IMR-90 (cell line): ENCODE measurements at regions not wholly inside any gene's neighbourhood (a gene's known extent, or its start where the extent isn't known, plus 50 kb on each side); places are given as distances from the start of the nearest gene placed in this dataset.

ENCODE experiments used
- ATAC-seq: fragments of 200-7000 bp; cut with Tn5 transposase; 2 replicates; pipeline ENCODE4 v1.9.1; 2020; ENCODE audit warnings: low read depth, mild to moderate bottlenecking, moderate library complexity
- BruUV-seq: library from RNA; stranded (reverse); fragments of 400-500 nt; replicated peaks from 2 replicates; lab custom pipeline; 2021; lab: Mats Ljungman, UMichigan
- CTCF ChIA-PET: fragments of 300-600 bp; formaldehyde crosslinking; extraction: SDS; loops from one replicate; lab custom pipeline; 2021; ENCODE audit warnings: antibody characterized with exemption; lab: Yijun Ruan, JAX
- POLR2A ChIA-PET: fragments of 300-600 bp; sonication (Branson Sonifier 250); formaldehyde crosslinking; loops from one replicate; lab custom pipeline; 2022; ENCODE audit warnings: antibody characterized with exemption; ENCODE audit not compliant: unreplicated experiment; lab: Charles Lee
- DNase-seq: peaks from one replicate; pipeline ENCODE4 v3.0.0; 2013
- H2AFZ ChIP-seq: replicated peaks from 2 replicates; pipeline ENCODE3; 2013; ENCODE audit warnings: low read length, mild to moderate bottlenecking; ENCODE audit not compliant: poor library complexity
- H2AK5ac ChIP-seq: 2 replicates; pipeline ENCODE4 v1.6.1; 2013; ENCODE audit warnings: low read depth, low read length, inconsistent platforms
- H2AK9ac ChIP-seq: replicated peaks from 2 replicates; pipeline ENCODE3; 2013; ENCODE audit warnings: mild to moderate bottlenecking, low read depth, low read length, moderate library complexity; ENCODE audit not compliant: poor library complexity
- H2BK120ac ChIP-seq: 2 replicates; pipeline ENCODE4 v1.6.1; 2013; ENCODE audit warnings: low read depth, low read length, inconsistent platforms
- H2BK15ac ChIP-seq: 3 replicates; pipeline ENCODE4 v1.6.1; 2013; ENCODE audit warnings: low read depth, low read length, inconsistent platforms
- H2BK20ac ChIP-seq: 2 replicates; pipeline ENCODE4 v1.6.1; 2013; ENCODE audit warnings: low read depth, mild to moderate bottlenecking, inconsistent platforms, low read length, moderate library complexity
- H2BK5ac ChIP-seq: 2 replicates; pipeline ENCODE4 v1.6.1; 2013; ENCODE audit warnings: mild to moderate bottlenecking, low read depth, low read length, inconsistent platforms; ENCODE audit not compliant: poor library complexity, severe bottlenecking
- H3K14ac ChIP-seq: replicated peaks from 2 replicates; pipeline ENCODE4 v1.6.1; 2013; ENCODE audit warnings: low read depth, low read length, inconsistent platforms
- H3K18ac ChIP-seq: 2 replicates; pipeline ENCODE4 v1.6.1; 2013; ENCODE audit warnings: low read depth, low read length, control low read depth
- H3K23ac ChIP-seq: 2 replicates; pipeline ENCODE4 v1.6.1; 2013; ENCODE audit warnings: low read depth, low read length, inconsistent platforms
- H3K27ac ChIP-seq: 2 replicates; pipeline ENCODE4 v1.5.1; 2013; ENCODE audit warnings: mild to moderate bottlenecking, control low read depth, low read length; ENCODE audit not compliant: insufficient read depth
- H3K27me3 ChIP-seq: 2 replicates; pipeline ENCODE4 v1.6.1; 2013; ENCODE audit warnings: low read length; ENCODE audit not compliant: control insufficient read depth, insufficient read depth
- H3K36me3 ChIP-seq: 2 replicates; pipeline ENCODE4 v1.6.1; 2013; ENCODE audit warnings: low read length, mixed read lengths; ENCODE audit not compliant: control insufficient read depth, insufficient read depth
- H3K4ac ChIP-seq: 2 replicates; pipeline ENCODE4 v1.6.1; 2013; ENCODE audit warnings: low read depth, low read length, inconsistent platforms
- H3K4me1 ChIP-seq: 2 replicates; pipeline ENCODE4 v1.6.1; 2013; ENCODE audit warnings: low read length, mixed read lengths; ENCODE audit not compliant: control insufficient read depth, insufficient read depth
- H3K4me2 ChIP-seq: 2 replicates; pipeline ENCODE4 v1.6.1; 2013; ENCODE audit warnings: low read depth, mild to moderate bottlenecking, control low read depth, low read length, moderate library complexity
- H3K4me3 ChIP-seq: 2 replicates; pipeline ENCODE4 v1.5.1; 2013; ENCODE audit warnings: low read depth, mild to moderate bottlenecking, control low read depth, low read length, moderate library complexity; ENCODE audit not compliant: insufficient read depth
- H3K56ac ChIP-seq: 2 replicates; pipeline ENCODE4 v1.6.1; 2013; ENCODE audit warnings: low read length, inconsistent platforms; ENCODE audit not compliant: insufficient read depth; ENCODE audit errors: extremely low read depth
- H3K79me1 ChIP-seq, 2 experiments: 2 replicates each; pipeline ENCODE4 v1.6.1; 2013; ENCODE audit warnings: low read length in 2 of 2, inconsistent platforms in 1 of 2, low read depth in 1 of 2
- H3K9ac ChIP-seq: 2 replicates; pipeline ENCODE4 v1.6.1; 2013; ENCODE audit warnings: low read depth, low read length, control low read depth
- H3K9me1 ChIP-seq: 2 replicates; pipeline ENCODE4 v1.6.1; 2013; ENCODE audit warnings: low read length, inconsistent platforms; ENCODE audit not compliant: insufficient read depth
- H3K9me3 ChIP-seq: 2 replicates; pipeline ENCODE4 v1.6.1; 2013; ENCODE audit warnings: low read length; ENCODE audit not compliant: control insufficient read depth, insufficient read depth
- H4K20me1 ChIP-seq: 2 replicates; pipeline ENCODE4 v1.6.1; 2013; ENCODE audit warnings: low read length, inconsistent platforms; ENCODE audit not compliant: insufficient read depth
- H4K5ac ChIP-seq: 2 replicates; pipeline ENCODE4 v1.6.1; 2013; ENCODE audit warnings: mild to moderate bottlenecking, low read depth, low read length, control low read depth
- H4K8ac ChIP-seq, 2 experiments: 2 replicates each; pipeline ENCODE4 v1.6.1; 2013; ENCODE audit warnings: low read depth in 2 of 2, low read length in 2 of 2, control low read depth in 1 of 2, inconsistent platforms in 1 of 2
- H4K91ac ChIP-seq: 2 replicates; pipeline ENCODE4 v1.6.1; 2013; ENCODE audit warnings: low read depth, low read length, inconsistent platforms; ENCODE audit not compliant: insufficient read depth
- BHLHE40 ChIP-seq: fragments of 150-350 bp; IDR thresholded peaks from 2 replicates; pipeline ENCODE4 v1.6.1; 2016; ENCODE audit warnings: mild to moderate bottlenecking, low read depth, low read length
- MAFK ChIP-seq: IDR thresholded peaks from 2 replicates; pipeline ENCODE4 v1.6.1; 2012; ENCODE audit warnings: low read depth, low read length, improper control_type of control experiment
- POLR2A ChIP-seq: IDR thresholded peaks from 2 replicates; pipeline ENCODE4 v1.6.1; 2012; ENCODE audit warnings: mild to moderate bottlenecking, low read depth, low read length
- RCOR1 ChIP-seq: IDR thresholded peaks from 2 replicates; pipeline ENCODE4 v1.6.1; 2012; ENCODE audit warnings: mild to moderate bottlenecking, low read length, improper control_type of control experiment; ENCODE audit not compliant: insufficient replicate concordance
- WGBS, 2 experiments: methylation state at CpG; one replicate each; pipeline versions ENCODE4 v1.1.5 to v1.1.7; 2013; ENCODE audit warnings: missing lambda C conversion rate in 2 of 2; ENCODE audit not compliant: insufficient read length in 1 of 2; ENCODE audit errors: extremely low coverage in 2 of 2; 5-methylcytosine and 5-hydroxymethylcytosine counted together
- dilution Hi-C: fragments of 300-500 bp; cut with HindIII; formaldehyde crosslinking; loops from one replicate; pipeline ENCODE4 v1.14.3; 2018; ENCODE audit warnings: low sequenced_read_pairs; ENCODE audit not compliant: unreplicated experiment
- in situ Hi-C: fragments of 300-500 bp; cut with MboI; formaldehyde crosslinking; loops from 3 replicates; pipeline ENCODE4 v1.14.3; 2019; ENCODE audit warnings: low sequenced_read_pairs, inconsistent platforms, mixed read lengths
- intact Hi-C: fragments of 100-400 bp; cut with micrococcal nuclease; formaldehyde crosslinking; loops from 2 replicates; pipeline ENCODE4 v1.10.0; 2022
- TF ChIP-seq, protein P1 (sequence below): fragments of 150-350 bp; IDR thresholded peaks from 2 replicates; pipeline ENCODE4 v1.6.1; 2017; ENCODE audit warnings: mild to moderate bottlenecking, antibody characterized with exemption, low read length, low read depth
- TF ChIP-seq, protein P2 (sequence below): conservative IDR thresholded peaks from 2 replicates; pipeline ENCODE4 v1.5.1; 2012; ENCODE audit warnings: mild to moderate bottlenecking, low read depth, low read length, improper control_type of control experiment

DNA sequence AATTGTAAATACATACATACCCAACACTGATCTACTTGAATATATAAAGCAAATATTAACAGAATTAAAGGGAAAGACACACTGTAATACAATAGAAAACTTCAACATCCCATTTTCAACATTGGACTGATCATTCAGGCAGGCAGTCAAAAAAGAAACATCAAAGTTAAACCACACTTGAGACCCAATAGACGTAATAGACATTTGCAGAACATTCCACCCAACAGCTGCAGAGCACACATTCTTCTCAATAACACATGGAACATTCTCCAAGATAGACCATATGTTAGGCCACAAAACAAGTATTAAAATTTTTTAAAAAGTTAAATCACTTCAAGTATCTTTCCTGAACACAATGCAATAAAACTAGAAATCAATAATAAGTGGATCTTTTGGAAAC, 698.2 kb downstream of the COL12A1 start:
- no peaks in the 10 kb centered on the region for H3K9me1 ChIP-seq
- CTCF ChIA-PET = no interaction called here
- no peaks in the 10 kb centered on the region for H3K36me3 ChIP-seq
- dilution Hi-C loops = no loop called here
- no peak overlapping the region for H2BK5ac ChIP-seq
- in situ Hi-C loops = no loop called here
- no peak overlapping the region for H3K9ac ChIP-seq
- no peak overlapping the region for H3K56ac ChIP-seq
- no peak overlapping the region for H3K23ac ChIP-seq
- H3K9me3 ChIP-seq = peaks cover 16% of the 10 kb centered on the region
- no peak overlapping the region for H4K5ac ChIP-seq
- H3K27ac ChIP-seq = no peak overlapping the region
- no peak overlapping the region for H4K8ac ChIP-seq
- TF ChIP-seq, protein P1, sequence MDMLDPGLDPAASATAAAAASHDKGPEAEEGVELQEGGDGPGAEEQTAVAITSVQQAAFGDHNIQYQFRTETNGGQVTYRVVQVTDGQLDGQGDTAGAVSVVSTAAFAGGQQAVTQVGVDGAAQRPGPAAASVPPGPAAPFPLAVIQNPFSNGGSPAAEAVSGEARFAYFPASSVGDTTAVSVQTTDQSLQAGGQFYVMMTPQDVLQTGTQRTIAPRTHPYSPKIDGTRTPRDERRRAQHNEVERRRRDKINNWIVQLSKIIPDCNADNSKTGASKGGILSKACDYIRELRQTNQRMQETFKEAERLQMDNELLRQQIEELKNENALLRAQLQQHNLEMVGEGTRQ = no peak
- no peak for TF ChIP-seq RCOR1
- TF ChIP-seq, protein P2, sequence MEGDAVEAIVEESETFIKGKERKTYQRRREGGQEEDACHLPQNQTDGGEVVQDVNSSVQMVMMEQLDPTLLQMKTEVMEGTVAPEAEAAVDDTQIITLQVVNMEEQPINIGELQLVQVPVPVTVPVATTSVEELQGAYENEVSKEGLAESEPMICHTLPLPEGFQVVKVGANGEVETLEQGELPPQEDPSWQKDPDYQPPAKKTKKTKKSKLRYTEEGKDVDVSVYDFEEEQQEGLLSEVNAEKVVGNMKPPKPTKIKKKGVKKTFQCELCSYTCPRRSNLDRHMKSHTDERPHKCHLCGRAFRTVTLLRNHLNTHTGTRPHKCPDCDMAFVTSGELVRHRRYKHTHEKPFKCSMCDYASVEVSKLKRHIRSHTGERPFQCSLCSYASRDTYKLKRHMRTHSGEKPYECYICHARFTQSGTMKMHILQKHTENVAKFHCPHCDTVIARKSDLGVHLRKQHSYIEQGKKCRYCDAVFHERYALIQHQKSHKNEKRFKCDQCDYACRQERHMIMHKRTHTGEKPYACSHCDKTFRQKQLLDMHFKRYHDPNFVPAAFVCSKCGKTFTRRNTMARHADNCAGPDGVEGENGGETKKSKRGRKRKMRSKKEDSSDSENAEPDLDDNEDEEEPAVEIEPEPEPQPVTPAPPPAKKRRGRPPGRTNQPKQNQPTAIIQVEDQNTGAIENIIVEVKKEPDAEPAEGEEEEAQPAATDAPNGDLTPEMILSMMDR = no peak
- TF ChIP-seq MAFK = no peak
- TF ChIP-seq POLR2A = no peak
- no peak for TF ChIP-seq BHLHE40
- DNase-seq (no peak), ATAC-seq (no peak)
- H3K4ac ChIP-seq = no peak overlapping the region
- H2BK15ac ChIP-seq = no peak overlapping the region
- no TSS peak for BruUV-seq
- POLR2A ChIA-PET = no interaction called here
- no CpG with 5 or more reads among the region's 1 CpG for WGBS, 2 experiments
- no peak overlapping the region for H3K18ac ChIP-seq
- no peak overlapping the region for H2BK20ac ChIP-seq
- no peaks in the 10 kb centered on the region for H3K27me3 ChIP-seq
- intact Hi-C loops = no loop called here
- no peak overlapping the region for H3K14ac ChIP-seq
- no peak overlapping the region for H2AFZ ChIP-seq
- H3K79me1 ChIP-seq = no peaks in the 10 kb centered on the region
- H2AK9ac ChIP-seq = no peak overlapping the region
- H3K4me2 ChIP-seq = no peak overlapping the region
- H3K4me1 ChIP-seq = no peaks in the 10 kb centered on the region
- no peak overlapping the region for H3K4me3 ChIP-seq
- H2BK120ac ChIP-seq = no peak overlapping the region
- no peak overlapping the region for H4K91ac ChIP-seq
- no peak overlapping the region for H2AK5ac ChIP-seq
- H4K20me1 ChIP-seq = no peaks in the 10 kb centered on the region
